Activated T-helper 1 cell treated with anti-CD3 and anti-CD28 coated beads, Interleukin-12 subunit alpha, Interleukin-12 subunit beta, Interleukin-2, Interleukin-4 antibody, amounts not matched to agents 30 ng/mL and 10 ng/mL and 1 ng/mL, durations not matched to agents 14 hours and 24 hours and 36 hours (primary cell): ENCODE measurements at regions not wholly inside any gene's neighbourhood (a gene's known extent, or its start where the extent isn't known, plus 50 kb on each side); places are given as distances from the start of the nearest gene placed in this dataset.
"Not testable (repeated sequence)": the region's sequence is repeated elsewhere in the genome, so short reads cannot be mapped to it uniquely, and the experiment has no call there.

Experiments used
- DNase-seq: peaks from one replicate; pipeline ENCODE4 v3.0.0; 2021; ENCODE audit warnings: low spot score
- H3K27ac Mint-ChIP-seq: one replicate; pipeline ENCODE4 v1.8.0; 2021; ENCODE audit warnings: mild to moderate bottlenecking, mixed read lengths
- H3K27me3 Mint-ChIP-seq: one replicate; pipeline ENCODE4 v1.8.0; 2022; ENCODE audit warnings: mild to moderate bottlenecking, moderate library complexity, mixed read lengths; ENCODE audit not compliant: insufficient read depth
- H3K36me3 Mint-ChIP-seq: one replicate; pipeline ENCODE4 v1.8.0; 2021; ENCODE audit warnings: low read depth, mixed read lengths
- H3K4me1 Mint-ChIP-seq: one replicate; pipeline ENCODE4 v1.8.0; 2021; ENCODE audit warnings: low read depth, mixed read lengths
- H3K4me3 Mint-ChIP-seq: one replicate; pipeline ENCODE4 v1.8.0; 2021; ENCODE audit warnings: mild to moderate bottlenecking, moderate library complexity, mixed read lengths
- H3K9me3 Mint-ChIP-seq: one replicate; pipeline ENCODE4 v1.8.0; 2021; ENCODE audit warnings: mixed read lengths
- intact Hi-C: fragments of 100-400 bp; cut with micrococcal nuclease; formaldehyde crosslinking; loops from one replicate; pipeline ENCODE4 v1.15.1; 2024

GRCh38 chr2:89874810-89875595 lies 1183.5 kb downstream of the RPIA start:
- H3K9me3 Mint-ChIP-seq, intact Hi-C loops: not testable (repeated sequence)

DNA sequence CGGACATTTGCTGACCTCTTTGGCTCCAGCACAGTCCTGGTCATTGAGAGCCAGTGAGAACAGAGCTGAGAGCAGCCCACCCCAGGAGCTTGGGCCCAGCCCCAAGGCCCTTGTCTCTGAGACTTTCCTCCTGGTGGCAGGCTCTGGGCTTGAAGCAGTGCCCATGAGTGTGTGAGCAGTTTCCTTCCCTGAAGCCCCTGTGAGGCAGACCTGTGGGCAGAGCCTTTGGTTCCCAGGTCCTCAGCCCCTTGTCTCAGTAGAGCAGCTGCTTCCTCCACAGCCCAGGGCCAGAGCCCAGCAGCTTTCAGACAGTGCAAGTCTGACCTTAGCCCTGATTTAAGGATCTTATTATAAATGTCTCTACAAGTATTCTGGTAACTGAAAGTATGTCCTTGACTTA lies 1185.0 kb downstream of the RPIA start:
- H3K36me3 Mint-ChIP-seq, H3K4me1 Mint-ChIP-seq, H3K27me3 Mint-ChIP-seq, intact Hi-C loops, DNase-seq, H3K27ac Mint-ChIP-seq, H3K9me3 Mint-ChIP-seq, H3K4me3 Mint-ChIP-seq: not testable (repeated sequence)

More at GRCh38 chr2:89874810-89875595, 1183.5 kb downstream of the RPIA start:
- not testable (repeated sequence) for H3K27ac Mint-ChIP-seq, H3K4me3 Mint-ChIP-seq, DNase-seq, H3K4me1 Mint-ChIP-seq, H3K36me3 Mint-ChIP-seq, H3K27me3 Mint-ChIP-seq

DNA sequence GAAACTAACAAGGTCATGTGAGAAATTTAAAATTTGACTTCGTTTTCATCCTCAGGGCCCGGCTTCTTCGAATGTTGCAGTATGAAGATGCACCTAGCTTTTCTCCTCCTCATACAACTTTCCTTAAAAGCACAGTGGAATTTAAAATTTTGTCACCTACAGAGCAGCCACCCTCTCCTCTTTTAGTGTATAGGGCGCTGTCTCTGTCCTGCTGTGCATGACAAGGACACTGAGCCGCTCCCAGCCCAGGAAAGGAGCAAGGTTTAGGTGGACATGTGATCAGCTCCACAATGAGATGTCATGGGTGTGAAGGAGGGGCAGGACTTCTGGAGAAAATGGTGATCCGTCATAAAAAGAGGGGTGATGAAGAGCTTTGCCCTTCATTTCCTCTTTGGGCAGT lies 1185.4 kb downstream of the RPIA start:
- H3K36me3 Mint-ChIP-seq, H3K4me3 Mint-ChIP-seq: not testable (repeated sequence)

DNA sequence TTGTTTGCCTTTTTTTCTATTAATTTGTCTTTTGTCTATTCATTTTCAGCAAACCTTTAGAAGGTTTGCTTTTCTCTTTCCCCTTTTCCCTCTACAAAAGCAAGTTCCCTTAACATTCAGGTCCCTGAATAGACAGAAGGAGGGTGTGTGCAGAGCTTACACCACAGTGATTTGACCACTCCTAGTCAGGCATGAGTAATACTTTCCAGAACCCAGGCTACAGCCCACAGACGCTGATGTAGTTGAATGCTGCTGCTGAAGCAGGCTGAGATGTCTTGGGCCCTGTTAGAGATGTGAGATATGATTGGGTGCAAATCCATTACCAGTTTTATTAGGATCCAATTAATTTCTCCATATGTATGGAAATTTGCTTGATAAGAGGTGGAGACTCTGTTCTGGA lies 1191.4 kb downstream of the RPIA start:
- H3K4me1 Mint-ChIP-seq, DNase-seq, H3K36me3 Mint-ChIP-seq, H3K9me3 Mint-ChIP-seq, H3K27me3 Mint-ChIP-seq, H3K4me3 Mint-ChIP-seq, intact Hi-C loops, H3K27ac Mint-ChIP-seq: not testable (repeated sequence)

More for the DNA sequence above, 1185.4 kb downstream of the RPIA start:
- H3K4me1 Mint-ChIP-seq, intact Hi-C loops, DNase-seq, H3K27ac Mint-ChIP-seq, H3K27me3 Mint-ChIP-seq, H3K9me3 Mint-ChIP-seq: not testable (repeated sequence)

GRCh38 chr2:89883624-89884023 lies 1192.2 kb downstream of the RPIA start:
- H3K36me3 Mint-ChIP-seq, H3K27ac Mint-ChIP-seq, H3K4me3 Mint-ChIP-seq, H3K9me3 Mint-ChIP-seq, H3K4me1 Mint-ChIP-seq, H3K27me3 Mint-ChIP-seq, intact Hi-C loops, DNase-seq: not testable (repeated sequence)

- H3K4me1 Mint-ChIP-seq, H3K27ac Mint-ChIP-seq, H3K9me3 Mint-ChIP-seq, H3K4me3 Mint-ChIP-seq, H3K36me3 Mint-ChIP-seq, DNase-seq, intact Hi-C loops, H3K27me3 Mint-ChIP-seq: not testable (repeated sequence)
Measured at GRCh38 chr2:89885071-89885470, 1193.6 kb downstream of the RPIA start.

- H3K9me3 Mint-ChIP-seq, H3K4me3 Mint-ChIP-seq, H3K27ac Mint-ChIP-seq, H3K27me3 Mint-ChIP-seq, H3K4me1 Mint-ChIP-seq, DNase-seq, intact Hi-C loops, H3K36me3 Mint-ChIP-seq: not testable (repeated sequence)
Measured at GRCh38 chr2:89888693-89889092, 1197.2 kb downstream of the RPIA start.

DNA sequence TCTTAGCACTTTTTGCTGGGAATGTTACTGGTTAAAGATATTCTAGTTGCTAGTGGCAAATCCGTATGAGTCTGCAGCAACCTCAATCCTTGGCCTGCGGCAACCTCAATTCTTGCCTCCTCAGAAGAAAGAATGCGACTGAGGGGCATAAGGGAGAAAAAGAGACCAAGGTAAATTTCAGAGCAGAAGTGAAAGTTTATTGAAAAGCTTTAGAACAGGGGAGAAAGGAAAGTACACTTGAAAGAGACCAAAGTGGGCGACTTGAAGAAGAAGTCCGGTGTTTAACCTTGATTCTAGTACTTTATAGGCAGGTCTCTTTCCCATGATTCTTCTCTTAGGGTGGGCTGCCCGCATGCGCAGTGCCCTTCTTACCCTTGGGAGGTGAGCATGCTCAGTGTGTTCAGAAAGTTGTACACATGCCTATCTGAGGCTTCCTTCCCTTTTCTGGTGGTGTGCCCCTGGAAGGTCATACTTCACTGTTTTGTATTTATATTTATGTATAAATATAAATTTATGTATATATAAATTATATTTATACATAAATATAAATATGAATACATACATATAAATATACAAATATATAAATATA lies 1198.8 kb downstream of the RPIA start:
- intact Hi-C loops = not testable (repeated sequence)

GRCh38 chr2:89894988-89895387 lies 1203.5 kb downstream of the RPIA start:
- H3K36me3 Mint-ChIP-seq, H3K27ac Mint-ChIP-seq, H3K4me1 Mint-ChIP-seq, intact Hi-C loops, H3K27me3 Mint-ChIP-seq, H3K4me3 Mint-ChIP-seq, H3K9me3 Mint-ChIP-seq, DNase-seq: not testable (repeated sequence)

More for the DNA sequence above, 1198.8 kb downstream of the RPIA start:
- H3K27ac Mint-ChIP-seq, H3K4me1 Mint-ChIP-seq, H3K36me3 Mint-ChIP-seq, H3K9me3 Mint-ChIP-seq, DNase-seq, H3K4me3 Mint-ChIP-seq, H3K27me3 Mint-ChIP-seq: not testable (repeated sequence)

GRCh38 chr2:89895629-89896028 lies 1204.2 kb downstream of the RPIA start:
- H3K4me1 Mint-ChIP-seq, DNase-seq, H3K27ac Mint-ChIP-seq, H3K27me3 Mint-ChIP-seq, intact Hi-C loops, H3K4me3 Mint-ChIP-seq, H3K36me3 Mint-ChIP-seq, H3K9me3 Mint-ChIP-seq: not testable (repeated sequence)

- H3K4me1 Mint-ChIP-seq, intact Hi-C loops: not testable (repeated sequence)
Measured at GRCh38 chr2:89927018-89927417, 1235.5 kb downstream of the RPIA start.

GRCh38 chr2:89935436-89935835 lies 1244.0 kb downstream of the RPIA start:
- H3K27ac Mint-ChIP-seq, H3K4me1 Mint-ChIP-seq, intact Hi-C loops, H3K4me3 Mint-ChIP-seq, H3K36me3 Mint-ChIP-seq, DNase-seq, H3K9me3 Mint-ChIP-seq, H3K27me3 Mint-ChIP-seq: not testable (repeated sequence)

More at GRCh38 chr2:89927018-89927417, 1235.5 kb downstream of the RPIA start:
- not testable (repeated sequence) for H3K4me3 Mint-ChIP-seq, DNase-seq, H3K9me3 Mint-ChIP-seq, H3K27ac Mint-ChIP-seq, H3K27me3 Mint-ChIP-seq, H3K36me3 Mint-ChIP-seq

- H3K4me3 Mint-ChIP-seq, H3K27me3 Mint-ChIP-seq, H3K9me3 Mint-ChIP-seq, H3K4me1 Mint-ChIP-seq, H3K36me3 Mint-ChIP-seq, DNase-seq, H3K27ac Mint-ChIP-seq, intact Hi-C loops: not testable (repeated sequence)
Measured at GRCh38 chr2:89936011-89936410, 1244.5 kb downstream of the RPIA start.
